HG03196 (cell line): ENCODE measurements at regions not wholly inside any gene's neighbourhood (a gene's known extent, or its start where the extent isn't known, plus 50 kb on each side); places are given as distances from the start of the nearest gene placed in this dataset.
"Not testable (repeated sequence)": the region's sequence is repeated elsewhere in the genome, so short reads cannot be mapped to it uniquely, and the experiment has no call there.

Experiments
- ATAC-seq: cut with Tn5 transposase; IDR thresholded peaks from one replicate; pipeline ENCODE4 v1.9.1; 2021; ENCODE audit not compliant: unreplicated experiment

GRCh38 chrX:63186137-63186536 lies 165.0 kb downstream of the SPIN4 start:
- ATAC-seq = no peak

GRCh38 chrX:63179852-63180251 lies 171.3 kb downstream of the SPIN4 start:
- not testable (repeated sequence) for ATAC-seq

GRCh38 chrX:63176578-63176977 lies 174.6 kb downstream of the SPIN4 start:
- not testable (repeated sequence) for ATAC-seq

- not testable (repeated sequence) for ATAC-seq
Measured at GRCh38 chrX:63173841-63174718, 177.1 kb downstream of the SPIN4 start.

GRCh38 chrX:63169416-63169815 lies 181.7 kb downstream of the SPIN4 start:
- ATAC-seq = not testable (repeated sequence)

GRCh38 chrX:63168949-63169348 lies 182.2 kb downstream of the SPIN4 start:
- ATAC-seq = not testable (repeated sequence)

- ATAC-seq = not testable (repeated sequence)
Measured at GRCh38 chrX:63167002-63167401, 184.1 kb downstream of the SPIN4 start.

GRCh38 chrX:63160994-63161393 lies 190.1 kb downstream of the SPIN4 start:
- not testable (repeated sequence) for ATAC-seq

- ATAC-seq = not testable (repeated sequence)
Measured at GRCh38 chrX:63160340-63160739, 190.8 kb downstream of the SPIN4 start.

GRCh38 chrX:63145526-63145925 lies 205.6 kb downstream of the SPIN4 start:
- ATAC-seq = not testable (repeated sequence)

GRCh38 chrX:63142588-63142987 lies 208.5 kb downstream of the SPIN4 start:
- ATAC-seq = not testable (repeated sequence)

- not testable (repeated sequence) for ATAC-seq
Measured at GRCh38 chrX:63135859-63136258, 215.3 kb downstream of the SPIN4 start.

- ATAC-seq = no peak
Measured at GRCh38 chrX:63128509-63128908, 222.6 kb downstream of the SPIN4 start.

GRCh38 chrX:63115196-63115595 lies 235.9 kb downstream of the SPIN4 start:
- ATAC-seq = no peak

GRCh38 chrX:63101879-63102620 lies 249.1 kb downstream of the SPIN4 start:
- ATAC-seq = no peak

- ATAC-seq = no peak
Measured at GRCh38 chrX:63058204-63058603, 292.9 kb downstream of the SPIN4 start.

GRCh38 chrX:63050225-63050624 lies 300.9 kb downstream of the SPIN4 start:
- no peak for ATAC-seq

- ATAC-seq = no peak
Measured at GRCh38 chrX:63032811-63033210, 318.3 kb downstream of the SPIN4 start.

- ATAC-seq = no peak
Measured at GRCh38 chrX:63013549-63013948, 337.6 kb downstream of the SPIN4 start.

- ATAC-seq = no peak
Measured at GRCh38 chrX:63012574-63012973, 338.6 kb downstream of the SPIN4 start.

- not testable (repeated sequence) for ATAC-seq
Measured at GRCh38 chrX:63000196-63000595, 350.9 kb downstream of the SPIN4 start.
